H1 (cell line): ENCODE measurements at regions not wholly inside any gene's neighbourhood (a gene's known extent, or its start where the extent isn't known, plus 50 kb on each side); places are given as distances from the start of the nearest gene placed in this dataset.

Source experiments
- ASH2L ChIP-seq: fragments of 200-600, 300-600 bp; sonication (generic); IDR thresholded peaks from one replicate; pipeline ENCODE4 v1.7.1; 2017; ENCODE audit warnings: low read length
- ATF2 ChIP-seq: IDR thresholded peaks from 2 replicates; pipeline ENCODE4 v1.6.1; 2012; ENCODE audit warnings: low read length, inconsistent platforms
- JUND ChIP-seq: IDR thresholded peaks from 2 replicates; pipeline ENCODE4 v1.6.1; 2011; ENCODE audit warnings: mild to moderate bottlenecking, improper control_type of control experiment, low read length
- TAF7 ChIP-seq: optimal IDR thresholded peaks from 2 replicates; pipeline ENCODE3; 2011; ENCODE audit warnings: low read depth, mild to moderate bottlenecking, inconsistent platforms, low read length, moderate library complexity, borderline replicate concordance
- YY1 ChIP-seq: IDR thresholded peaks from 2 replicates; pipeline ENCODE4 v1.6.1; 2011; ENCODE audit warnings: low read depth, mild to moderate bottlenecking, low read length

GRCh38 chr2:185891804-185892411 lies 153.3 kb downstream of the FSIP2 start (continued):
- no peak for TF ChIP-seq ATF2
- TF ChIP-seq TAF7: no peak
- no peak for TF ChIP-seq JUND
- TF ChIP-seq YY1: no peak
- no peak for TF ChIP-seq ASH2L
